IMR-90 (cell line): ENCODE measurements at regions not wholly inside any gene's neighbourhood (a gene's known extent, or its start where the extent isn't known, plus 50 kb on each side); places are given as distances from the start of the nearest gene placed in this dataset.

Source experiments
- BHLHE40 ChIP-seq: fragments of 150-350 bp; IDR thresholded peaks from 2 replicates; pipeline ENCODE4 v1.6.1; 2016; ENCODE audit warnings: mild to moderate bottlenecking, low read depth, low read length
- CEBPB ChIP-seq: IDR thresholded peaks from 2 replicates; pipeline ENCODE4 v1.6.1; 2012; ENCODE audit warnings: low read depth, low read length, improper control_type of control experiment
- CHD1 ChIP-seq: IDR thresholded peaks from 2 replicates; pipeline ENCODE4 v1.6.1; 2012; ENCODE audit warnings: low read depth, low read length, improper control_type of control experiment
- FOS ChIP-seq: fragments of 150-350 bp; IDR thresholded peaks from 2 replicates; pipeline ENCODE4 v1.6.1; 2016; ENCODE audit warnings: low read depth, low read length
- MAFK ChIP-seq: IDR thresholded peaks from 2 replicates; pipeline ENCODE4 v1.6.1; 2012; ENCODE audit warnings: low read depth, low read length, improper control_type of control experiment
- POLR2A ChIP-seq: IDR thresholded peaks from 2 replicates; pipeline ENCODE4 v1.6.1; 2012; ENCODE audit warnings: mild to moderate bottlenecking, low read depth, low read length
- RCOR1 ChIP-seq: IDR thresholded peaks from 2 replicates; pipeline ENCODE4 v1.6.1; 2012; ENCODE audit warnings: mild to moderate bottlenecking, low read length, improper control_type of control experiment; ENCODE audit not compliant: insufficient replicate concordance
- SMC3 ChIP-seq: fragments of 150-350 bp; IDR thresholded peaks from 2 replicates; pipeline ENCODE4 v1.6.1; 2016; ENCODE audit warnings: low read depth, mild to moderate bottlenecking, antibody characterized with exemption, low read length, moderate library complexity
- TF ChIP-seq, protein P1 (sequence below): fragments of 150-350 bp; IDR thresholded peaks from 2 replicates; pipeline ENCODE4 v1.6.1; 2017; ENCODE audit warnings: mild to moderate bottlenecking, antibody characterized with exemption, low read length, low read depth
- TF ChIP-seq, protein P2 (sequence below): conservative IDR thresholded peaks from 2 replicates; pipeline ENCODE4 v1.5.1; 2012; ENCODE audit warnings: mild to moderate bottlenecking, low read depth, low read length, improper control_type of control experiment
- TF ChIP-seq, protein P3 (sequence below): fragments of 150-350 bp; IDR thresholded peaks from 2 replicates; pipeline ENCODE4 v1.6.1; 2016; ENCODE audit warnings: low read depth, mild to moderate bottlenecking, low read length, moderate library complexity, borderline replicate concordance

DNA sequence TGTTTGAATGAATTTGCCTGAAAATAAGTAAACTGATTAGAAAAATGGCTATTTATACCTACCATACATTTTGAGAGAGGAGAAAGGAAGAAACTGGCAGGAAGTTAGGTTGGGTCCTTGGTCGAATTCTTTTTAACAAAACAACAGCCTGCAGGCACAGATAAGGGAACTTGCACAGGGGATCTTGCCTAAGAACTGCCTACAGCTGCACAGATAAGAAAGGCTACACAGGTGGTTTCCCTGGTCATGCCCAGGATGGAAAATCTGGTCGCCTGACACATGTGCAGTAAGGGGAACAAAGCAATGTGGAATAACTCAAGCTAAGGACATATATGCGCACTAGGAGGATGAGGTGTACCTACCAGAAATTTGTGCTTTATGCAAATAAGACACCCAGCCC is 732.1 kb upstream of the POT1 start:
- TF ChIP-seq, protein P1, sequence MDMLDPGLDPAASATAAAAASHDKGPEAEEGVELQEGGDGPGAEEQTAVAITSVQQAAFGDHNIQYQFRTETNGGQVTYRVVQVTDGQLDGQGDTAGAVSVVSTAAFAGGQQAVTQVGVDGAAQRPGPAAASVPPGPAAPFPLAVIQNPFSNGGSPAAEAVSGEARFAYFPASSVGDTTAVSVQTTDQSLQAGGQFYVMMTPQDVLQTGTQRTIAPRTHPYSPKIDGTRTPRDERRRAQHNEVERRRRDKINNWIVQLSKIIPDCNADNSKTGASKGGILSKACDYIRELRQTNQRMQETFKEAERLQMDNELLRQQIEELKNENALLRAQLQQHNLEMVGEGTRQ: no peak
- no peak for TF ChIP-seq POLR2A
- TF ChIP-seq, protein P2, sequence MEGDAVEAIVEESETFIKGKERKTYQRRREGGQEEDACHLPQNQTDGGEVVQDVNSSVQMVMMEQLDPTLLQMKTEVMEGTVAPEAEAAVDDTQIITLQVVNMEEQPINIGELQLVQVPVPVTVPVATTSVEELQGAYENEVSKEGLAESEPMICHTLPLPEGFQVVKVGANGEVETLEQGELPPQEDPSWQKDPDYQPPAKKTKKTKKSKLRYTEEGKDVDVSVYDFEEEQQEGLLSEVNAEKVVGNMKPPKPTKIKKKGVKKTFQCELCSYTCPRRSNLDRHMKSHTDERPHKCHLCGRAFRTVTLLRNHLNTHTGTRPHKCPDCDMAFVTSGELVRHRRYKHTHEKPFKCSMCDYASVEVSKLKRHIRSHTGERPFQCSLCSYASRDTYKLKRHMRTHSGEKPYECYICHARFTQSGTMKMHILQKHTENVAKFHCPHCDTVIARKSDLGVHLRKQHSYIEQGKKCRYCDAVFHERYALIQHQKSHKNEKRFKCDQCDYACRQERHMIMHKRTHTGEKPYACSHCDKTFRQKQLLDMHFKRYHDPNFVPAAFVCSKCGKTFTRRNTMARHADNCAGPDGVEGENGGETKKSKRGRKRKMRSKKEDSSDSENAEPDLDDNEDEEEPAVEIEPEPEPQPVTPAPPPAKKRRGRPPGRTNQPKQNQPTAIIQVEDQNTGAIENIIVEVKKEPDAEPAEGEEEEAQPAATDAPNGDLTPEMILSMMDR: no peak
- TF ChIP-seq RCOR1: no peak
- TF ChIP-seq BHLHE40: no peak
- no peak for TF ChIP-seq CHD1
- no peak for TF ChIP-seq MAFK
- no peak for TF ChIP-seq SMC3
- TF ChIP-seq, protein P3, sequence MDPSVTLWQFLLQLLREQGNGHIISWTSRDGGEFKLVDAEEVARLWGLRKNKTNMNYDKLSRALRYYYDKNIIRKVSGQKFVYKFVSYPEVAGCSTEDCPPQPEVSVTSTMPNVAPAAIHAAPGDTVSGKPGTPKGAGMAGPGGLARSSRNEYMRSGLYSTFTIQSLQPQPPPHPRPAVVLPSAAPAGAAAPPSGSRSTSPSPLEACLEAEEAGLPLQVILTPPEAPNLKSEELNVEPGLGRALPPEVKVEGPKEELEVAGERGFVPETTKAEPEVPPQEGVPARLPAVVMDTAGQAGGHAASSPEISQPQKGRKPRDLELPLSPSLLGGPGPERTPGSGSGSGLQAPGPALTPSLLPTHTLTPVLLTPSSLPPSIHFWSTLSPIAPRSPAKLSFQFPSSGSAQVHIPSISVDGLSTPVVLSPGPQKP: no peak
- no peak for TF ChIP-seq CEBPB
- TF ChIP-seq FOS: no peak
